ENCODE measurements at regions not wholly inside any gene's neighbourhood (a gene's known extent, or its start where the extent isn't known, plus 50 kb on each side); places are given as distances from the start of the nearest gene placed in this dataset.

GRCh38 chr10:130817674-130818073 lies 493.8 kb downstream of the TCERG1L start:
- DNase-seq (ENCODE audit: low read depth in 2 of 2): no peak

GRCh38 chr10:130820880-130821482 lies 490.5 kb downstream of the TCERG1L start:
- no peak for DNase-seq (ENCODE audit: low read depth in 2 of 2)

- DNase-seq (ENCODE audit: low read depth in 2 of 2): no peak
Measured at GRCh38 chr10:130824230-130825014, 487.1 kb downstream of the TCERG1L start.

- no peak for DNase-seq (ENCODE audit: low read depth in 2 of 2)
Measured at GRCh38 chr10:130833596-130833995, 477.9 kb downstream of the TCERG1L start.

- DNase-seq (ENCODE audit: low read depth in 2 of 2): no peak
Measured at GRCh38 chr10:130834170-130834569, 477.4 kb downstream of the TCERG1L start.

- DNase-seq (ENCODE audit: low read depth in 2 of 2): no peak
Measured at GRCh38 chr10:130834573-130834972, 476.9 kb downstream of the TCERG1L start.

- no peak for DNase-seq (ENCODE audit: low read depth in 2 of 2)
Measured at GRCh38 chr10:130835068-130835467, 476.5 kb downstream of the TCERG1L start.

GRCh38 chr10:130836344-130836743 lies 475.2 kb downstream of the TCERG1L start:
- DNase-seq (ENCODE audit: low read depth in 2 of 2): no peak

- no peak for DNase-seq (ENCODE audit: low read depth in 2 of 2)
Measured at GRCh38 chr10:130843051-130843653, 468.4 kb downstream of the TCERG1L start.

- DNase-seq (ENCODE audit: low read depth in 2 of 2): no peak
Measured at GRCh38 chr10:130844310-130844709, 467.2 kb downstream of the TCERG1L start.

- no peak for DNase-seq (ENCODE audit: low read depth in 2 of 2)
Measured at GRCh38 chr10:130847170-130847569, 464.4 kb downstream of the TCERG1L start.

GRCh38 chr10:130848855-130849254 lies 462.7 kb downstream of the TCERG1L start:
- no peak for DNase-seq (ENCODE audit: low read depth in 2 of 2)

GRCh38 chr10:130854151-130854550 lies 457.4 kb downstream of the TCERG1L start:
- no peak for DNase-seq (ENCODE audit: low read depth in 2 of 2)

GRCh38 chr10:130857631-130858295 lies 453.8 kb downstream of the TCERG1L start:
- no peak for DNase-seq (ENCODE audit: low read depth in 2 of 2)

- DNase-seq (ENCODE audit: low read depth in 2 of 2): no peak
Measured at GRCh38 chr10:130858626-130859025, 452.9 kb downstream of the TCERG1L start.

- DNase-seq (ENCODE audit: low read depth in 2 of 2): no peak
Measured at GRCh38 chr10:130859427-130859826, 452.1 kb downstream of the TCERG1L start.

GRCh38 chr10:130862122-130862521 lies 449.4 kb downstream of the TCERG1L start:
- no peak for DNase-seq (ENCODE audit: low read depth in 2 of 2)

- DNase-seq (ENCODE audit: low read depth in 2 of 2): no peak
Measured at GRCh38 chr10:130862626-130863025, 448.9 kb downstream of the TCERG1L start.

GRCh38 chr10:130863044-130863443 lies 448.5 kb downstream of the TCERG1L start:
- no peak for DNase-seq (ENCODE audit: low read depth in 2 of 2)

- no peak for DNase-seq (ENCODE audit: low read depth in 2 of 2)
Measured at GRCh38 chr10:130864961-130865818, 446.3 kb downstream of the TCERG1L start.

- DNase-seq (ENCODE audit: low read depth in 2 of 2): no peak
Measured at GRCh38 chr10:130866857-130867256, 444.7 kb downstream of the TCERG1L start.

All from activated CD8-positive, alpha-beta memory T cell treated with anti-CD3 and anti-CD28 coated beads for 4 hours (primary cell).